ENCODE measurements at regions not wholly inside any gene's neighbourhood (a gene's known extent, or its start where the extent isn't known, plus 50 kb on each side); places are given as distances from the start of the nearest gene placed in this dataset.

DNA sequence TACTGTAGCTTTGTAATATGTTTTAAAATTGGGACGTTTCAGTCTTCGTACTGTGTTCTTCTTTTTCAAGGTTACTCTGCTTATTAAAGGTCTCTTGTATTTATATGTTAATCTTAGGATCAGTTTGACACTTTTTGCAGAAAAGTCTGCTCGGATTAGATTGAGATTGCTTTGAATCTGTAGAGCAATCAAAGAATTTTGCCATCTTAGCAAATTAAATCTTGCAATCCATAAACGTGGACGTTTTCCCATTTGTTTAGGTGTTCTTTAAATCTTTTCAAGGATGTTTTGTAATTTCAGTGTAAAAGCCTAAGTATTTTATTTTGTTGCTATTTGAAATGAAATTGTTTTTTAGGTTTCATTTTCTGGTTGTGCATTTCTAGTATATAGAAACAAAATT lies 78.0 kb upstream of the GTSF1L start:
- peaks cover 2% of the 10 kb centered on the region for H3K36me3 Mint-ChIP-seq
- TF ChIP-seq, protein P1, sequence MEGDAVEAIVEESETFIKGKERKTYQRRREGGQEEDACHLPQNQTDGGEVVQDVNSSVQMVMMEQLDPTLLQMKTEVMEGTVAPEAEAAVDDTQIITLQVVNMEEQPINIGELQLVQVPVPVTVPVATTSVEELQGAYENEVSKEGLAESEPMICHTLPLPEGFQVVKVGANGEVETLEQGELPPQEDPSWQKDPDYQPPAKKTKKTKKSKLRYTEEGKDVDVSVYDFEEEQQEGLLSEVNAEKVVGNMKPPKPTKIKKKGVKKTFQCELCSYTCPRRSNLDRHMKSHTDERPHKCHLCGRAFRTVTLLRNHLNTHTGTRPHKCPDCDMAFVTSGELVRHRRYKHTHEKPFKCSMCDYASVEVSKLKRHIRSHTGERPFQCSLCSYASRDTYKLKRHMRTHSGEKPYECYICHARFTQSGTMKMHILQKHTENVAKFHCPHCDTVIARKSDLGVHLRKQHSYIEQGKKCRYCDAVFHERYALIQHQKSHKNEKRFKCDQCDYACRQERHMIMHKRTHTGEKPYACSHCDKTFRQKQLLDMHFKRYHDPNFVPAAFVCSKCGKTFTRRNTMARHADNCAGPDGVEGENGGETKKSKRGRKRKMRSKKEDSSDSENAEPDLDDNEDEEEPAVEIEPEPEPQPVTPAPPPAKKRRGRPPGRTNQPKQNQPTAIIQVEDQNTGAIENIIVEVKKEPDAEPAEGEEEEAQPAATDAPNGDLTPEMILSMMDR (IDR thresholded peaks at IDR 0.05; ENCODE audit: unreplicated experiment), result no peak

DNA sequence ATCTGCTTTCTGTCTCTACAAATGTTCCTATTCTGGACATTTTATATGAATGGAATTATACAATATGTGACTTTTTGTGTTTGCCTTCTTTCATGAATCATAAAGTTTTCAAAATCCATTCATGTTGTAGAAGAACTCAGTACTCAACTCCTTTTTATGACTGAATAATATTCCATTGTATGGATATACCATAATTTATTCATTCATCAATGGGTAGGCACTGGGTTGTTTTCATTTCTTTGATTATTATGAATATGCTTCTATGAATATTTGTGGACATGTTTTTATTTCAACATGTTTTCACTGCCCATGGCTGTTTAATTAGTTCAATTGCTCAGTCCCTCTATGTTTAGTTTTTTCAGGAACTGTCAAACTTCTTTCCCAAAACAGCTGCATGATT lies 76.5 kb upstream of the GTSF1L start:
- H3K27ac Mint-ChIP-seq, result no peak overlapping the region
- no peak for DNase-seq (ENCODE audit: low spot score in 2 of 2, unreplicated experiment in 2 of 2)
- peaks cover 43% of the 10 kb centered on the region for H3K9me3 Mint-ChIP-seq
- H3K4me3 Mint-ChIP-seq, result no peak overlapping the region
- H3K27me3 Mint-ChIP-seq (ENCODE audit: low read depth), result peaks cover 3% of the 10 kb centered on the region
- TF ChIP-seq, protein P1 (IDR thresholded peaks at IDR 0.05; ENCODE audit: unreplicated experiment), result no peak
- peaks cover 2% of the 10 kb centered on the region for H3K36me3 Mint-ChIP-seq
- H3K4me1 Mint-ChIP-seq, result no peaks in the 10 kb centered on the region

More for the DNA sequence above, 78.0 kb upstream of the GTSF1L start:
- H3K9me3 Mint-ChIP-seq, result peaks cover 50% of the 10 kb centered on the region
- H3K27ac Mint-ChIP-seq, result no peak overlapping the region
- H3K4me3 Mint-ChIP-seq, result no peak overlapping the region
- no peak for DNase-seq (ENCODE audit: low spot score in 2 of 2, unreplicated experiment in 2 of 2)
- H3K4me1 Mint-ChIP-seq, result no peaks in the 10 kb centered on the region
- H3K27me3 Mint-ChIP-seq (ENCODE audit: low read depth), result peaks cover 3% of the 10 kb centered on the region

DNA sequence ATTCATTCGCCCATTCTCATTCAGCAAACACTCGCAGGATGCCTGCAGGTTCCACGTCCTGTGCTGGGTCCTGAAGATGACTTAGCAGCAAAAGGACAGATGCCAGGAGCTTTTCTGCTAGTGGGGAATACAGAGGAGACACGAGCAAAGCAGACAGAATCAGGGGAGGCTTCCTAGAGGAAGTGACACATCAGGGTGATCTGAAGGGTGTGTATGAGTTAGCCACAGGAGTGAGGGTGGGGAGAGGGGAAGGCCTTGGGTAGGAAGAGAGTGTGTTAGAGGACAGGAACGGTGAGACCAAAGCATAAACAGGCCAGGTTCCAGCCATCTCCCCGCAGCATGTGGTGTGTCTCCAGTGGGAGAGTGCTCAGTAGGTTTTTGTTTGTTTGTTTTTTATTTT lies 73.4 kb upstream of the GTSF1L start:
- peaks cover 24% of the 10 kb centered on the region for H3K9me3 Mint-ChIP-seq
- H3K27ac Mint-ChIP-seq, result no peak overlapping the region

DNA sequence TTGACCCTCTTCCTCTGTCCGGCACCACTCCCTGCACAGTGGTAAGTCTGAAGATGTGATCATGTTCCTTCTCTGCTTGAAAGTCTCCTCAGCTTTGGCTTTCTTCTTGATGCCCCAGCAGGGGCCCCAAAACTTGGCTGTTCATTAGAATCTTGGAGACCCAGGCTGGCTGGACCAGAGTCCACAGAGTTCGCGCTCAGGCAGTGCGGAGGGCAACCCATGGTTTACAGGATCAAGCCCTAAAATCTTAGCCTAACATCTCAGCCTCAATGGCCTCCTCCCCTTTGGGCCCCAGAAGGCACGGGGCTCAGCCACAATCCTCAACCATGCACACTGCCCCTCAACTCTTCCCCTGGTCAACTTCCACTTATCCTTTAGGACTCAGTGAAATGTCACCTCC lies 72.9 kb upstream of the GTSF1L start:
- DNase-seq (ENCODE audit: low spot score in 2 of 2, unreplicated experiment in 2 of 2), result no peak
- no peak overlapping the region for H3K4me3 Mint-ChIP-seq
- H3K27me3 Mint-ChIP-seq (ENCODE audit: low read depth), result peaks cover 6% of the 10 kb centered on the region
- H3K36me3 Mint-ChIP-seq, result no peaks in the 10 kb centered on the region
- H3K9me3 Mint-ChIP-seq, result peaks cover 20% of the 10 kb centered on the region
- no peak overlapping the region for H3K27ac Mint-ChIP-seq
- TF ChIP-seq, protein P1 (IDR thresholded peaks at IDR 0.05; ENCODE audit: unreplicated experiment), result no peak
- no peaks in the 10 kb centered on the region for H3K4me1 Mint-ChIP-seq

More for the DNA sequence above, 73.4 kb upstream of the GTSF1L start:
- Mint-ChIP-seq H3K4me1 (no peaks in the 10 kb centered on the region), H3K27me3 (ENCODE audit: low read depth) (peaks cover 6% of the 10 kb centered on the region), H3K36me3 (no peaks in the 10 kb centered on the region), H3K4me3 (no peak overlapping the region)
- DNase-seq (ENCODE audit: low spot score in 2 of 2, unreplicated experiment in 2 of 2), result no peak
- TF ChIP-seq, protein P1 (IDR thresholded peaks at IDR 0.05; ENCODE audit: unreplicated experiment), result no peak

DNA sequence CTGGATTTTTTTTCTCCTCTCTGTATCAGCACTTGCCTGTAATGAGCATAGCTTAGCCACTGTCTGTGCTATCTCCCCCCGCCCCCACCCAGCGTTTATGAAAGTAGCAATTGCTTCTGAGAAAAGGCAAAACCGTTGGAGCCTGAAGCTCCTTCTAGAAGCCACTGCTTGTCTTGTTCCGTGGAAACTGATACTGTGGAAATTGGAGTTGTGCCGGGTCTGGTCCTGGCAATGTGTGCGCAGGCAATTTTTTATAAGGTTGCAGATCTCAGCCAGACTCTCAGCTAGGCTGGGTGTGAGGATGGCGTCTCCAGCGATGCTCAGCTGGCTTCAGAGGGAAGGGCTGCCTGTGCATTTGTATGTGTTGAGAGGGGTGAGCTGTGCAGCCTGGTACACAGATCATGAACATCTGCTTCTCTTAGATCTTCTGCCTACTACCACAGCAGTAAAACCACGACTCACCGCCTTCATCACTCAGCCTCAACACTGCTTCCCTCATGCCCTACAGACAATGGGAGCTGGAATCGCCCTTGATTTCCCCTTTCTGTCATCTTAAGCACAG lies 72.4 kb upstream of the GTSF1L start:
- Mint-ChIP-seq H3K4me1 (no peaks in the 10 kb centered on the region), H3K4me3 (no peak overlapping the region), H3K27ac (no peak overlapping the region), H3K36me3 (no peaks in the 10 kb centered on the region), H3K27me3 (ENCODE audit: low read depth) (peaks cover 6% of the 10 kb centered on the region), H3K9me3 (peaks cover 16% of the 10 kb centered on the region)
- no peak for DNase-seq (ENCODE audit: low spot score in 2 of 2, unreplicated experiment in 2 of 2)
- TF ChIP-seq, protein P1 (IDR thresholded peaks at IDR 0.05; ENCODE audit: unreplicated experiment), result no peak

Measured in mesothelial cell of epicardium (in vitro differentiated cells).